NT2/D1 (cell line): ENCODE measurements at regions not wholly inside any gene's neighbourhood (a gene's known extent, or its start where the extent isn't known, plus 50 kb on each side); places are given as distances from the start of the nearest gene placed in this dataset.

Source experiments
- DNase-seq: peaks from one replicate; pipeline ENCODE4 v3.0.0-alpha.2; 2011; ENCODE audit warnings: low read depth, low spot score
- H3K27me3 ChIP-seq: 2 replicates; pipeline ENCODE4 v1.6.0; 2011; ENCODE audit warnings: mild to moderate bottlenecking; ENCODE audit not compliant: insufficient read length, insufficient read depth
- H3K36me3 ChIP-seq: 2 replicates; pipeline ENCODE4 v1.6.1; 2011; ENCODE audit warnings: mild to moderate bottlenecking, low read length, mixed read lengths; ENCODE audit not compliant: insufficient read depth, insufficient read length
- H3K4me1 ChIP-seq: 2 replicates; pipeline ENCODE4 v1.5.1; 2011; ENCODE audit not compliant: insufficient read depth, insufficient read length
- H3K4me3 ChIP-seq: 2 replicates; pipeline ENCODE4 v1.5.1; 2011; ENCODE audit warnings: low read depth; ENCODE audit not compliant: insufficient read length
- H3K9ac ChIP-seq: 2 replicates; pipeline ENCODE4 v1.6.0; 2011; ENCODE audit warnings: low read depth; ENCODE audit not compliant: insufficient read length
- H3K9me3 ChIP-seq: 2 replicates; pipeline ENCODE4 v1.5.1; 2011; ENCODE audit warnings: mild to moderate bottlenecking, low read length; ENCODE audit not compliant: insufficient read depth
- SUZ12 ChIP-seq: IDR thresholded peaks from 2 replicates; pipeline ENCODE4 v1.6.1; 2011; ENCODE audit not compliant: insufficient read length, insufficient read depth; ENCODE audit errors: extremely low read depth
- YY1 ChIP-seq: IDR thresholded peaks from 2 replicates; pipeline ENCODE4 v1.6.1; 2011; ENCODE audit not compliant: insufficient read length, insufficient read depth
- ZNF274 ChIP-seq: IDR thresholded peaks from 2 replicates; pipeline ENCODE4 v1.6.1; 2011; ENCODE audit warnings: mild to moderate bottlenecking, low read depth, low read length

DNA sequence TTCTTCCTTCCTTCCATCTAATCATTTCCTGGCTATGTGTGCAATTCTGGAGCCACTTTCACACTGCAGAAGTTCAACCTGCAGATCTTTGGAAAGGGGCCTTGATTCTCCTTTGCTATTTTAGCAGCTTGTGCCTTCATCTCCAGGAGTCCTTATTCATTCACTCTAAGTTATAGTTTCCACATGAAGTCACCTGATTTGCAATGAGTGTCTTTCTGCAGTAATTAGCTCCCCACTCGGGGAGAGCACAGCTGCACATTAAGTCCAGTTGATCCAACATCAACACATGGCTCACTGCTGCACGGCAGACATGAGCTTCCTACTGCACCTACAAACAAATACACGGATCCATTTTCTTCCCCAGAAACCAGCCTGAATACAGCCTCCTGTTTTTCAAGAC is 323.1 kb upstream of the TNP1 start:
- H3K36me3 ChIP-seq: no peaks in the 10 kb centered on the region
- no peaks in the 10 kb centered on the region for H3K9me3 ChIP-seq
- DNase-seq: no peak
- TF ChIP-seq ZNF274 (no peak), SUZ12 (no peak), YY1 (no peak)
- H3K4me3 ChIP-seq: no peak overlapping the region
- no peaks in the 10 kb centered on the region for H3K4me1 ChIP-seq
- no peak overlapping the region for H3K9ac ChIP-seq
- no peaks in the 10 kb centered on the region for H3K27me3 ChIP-seq

DNA sequence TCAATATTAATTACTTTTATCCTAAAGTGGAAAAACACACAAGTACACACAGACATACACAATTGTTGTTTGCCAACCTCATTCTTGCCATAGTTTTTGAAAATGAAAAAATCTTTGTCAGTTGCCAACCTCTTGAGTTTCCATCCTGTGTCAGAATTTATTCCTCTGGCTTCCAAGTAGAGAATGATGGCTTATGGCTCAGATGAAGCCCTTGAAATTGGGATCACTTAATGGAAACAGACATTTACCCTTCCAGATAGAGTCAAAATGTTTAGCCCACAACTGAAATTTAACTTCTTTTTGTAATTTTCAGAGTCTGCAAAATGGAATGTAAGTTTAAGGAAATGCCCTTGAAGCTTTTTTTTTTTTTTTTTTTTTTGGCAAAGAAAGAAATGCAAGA is 321.6 kb upstream of the TNP1 start:
- Histone ChIP-seq H3K9ac (no peak overlapping the region), H3K4me1 (no peaks in the 10 kb centered on the region), H3K4me3 (no peak overlapping the region), H3K27me3 (no peaks in the 10 kb centered on the region), H3K36me3 (no peaks in the 10 kb centered on the region), H3K9me3 (peaks cover 4% of the 10 kb centered on the region; the same call in 1 of the 2 replicates)
- no peak for DNase-seq
- TF ChIP-seq SUZ12: no peak
- no peak for TF ChIP-seq ZNF274
- TF ChIP-seq YY1: no peak

DNA sequence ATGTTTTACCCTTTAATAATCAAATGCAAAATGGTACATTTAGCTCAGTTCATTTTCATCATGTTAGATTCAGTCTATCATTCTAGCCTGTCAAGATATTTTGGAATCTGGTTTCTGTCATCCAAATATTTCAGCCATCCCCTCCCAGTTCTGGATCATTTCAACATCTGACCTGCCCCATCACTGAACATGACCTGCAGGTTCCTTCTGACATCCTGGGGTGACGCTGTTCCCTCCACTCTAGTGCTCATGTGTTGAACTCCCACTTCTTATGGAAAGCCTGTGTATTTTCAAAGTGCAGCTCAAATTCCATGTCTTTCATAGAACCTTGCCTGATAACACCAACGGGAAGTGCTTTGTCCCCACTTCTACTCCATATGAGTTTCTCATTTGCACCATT is 320.0 kb upstream of the TNP1 start:
- Histone ChIP-seq H3K9me3 (peaks cover 16% of the 10 kb centered on the region), H3K4me3 (no peak overlapping the region), H3K27me3 (no peaks in the 10 kb centered on the region), H3K36me3 (no peaks in the 10 kb centered on the region), H3K9ac (no peak overlapping the region), H3K4me1 (no peaks in the 10 kb centered on the region)
- DNase-seq: no peak
- TF ChIP-seq YY1 (no peak), ZNF274 (no peak), SUZ12 (no peak)

DNA sequence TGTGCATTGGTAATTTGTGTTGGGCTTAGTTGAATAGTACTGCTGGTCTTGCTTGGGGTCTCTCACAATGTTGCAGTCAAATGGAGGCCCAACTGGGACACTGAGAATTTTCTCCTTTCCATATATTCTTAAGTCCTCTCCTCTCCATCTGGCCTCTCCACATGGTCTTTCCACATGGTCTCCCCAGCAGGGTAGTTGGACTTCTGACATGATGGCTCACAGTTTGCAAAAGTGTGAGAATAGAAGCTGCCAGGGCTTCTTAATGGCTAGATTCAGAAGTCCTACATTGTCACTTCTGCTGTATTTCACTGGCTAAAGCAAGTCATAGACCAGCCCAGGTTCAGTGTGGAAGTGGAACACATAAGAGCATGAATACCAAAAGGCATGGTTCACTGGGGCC is 318.5 kb upstream of the TNP1 start:
- DNase-seq: no peak
- Histone ChIP-seq H3K4me1 (no peaks in the 10 kb centered on the region), H3K9me3 (peaks cover 16% of the 10 kb centered on the region), H3K9ac (no peak overlapping the region), H3K36me3 (no peaks in the 10 kb centered on the region), H3K27me3 (no peaks in the 10 kb centered on the region), H3K4me3 (no peak overlapping the region)
- no peak for TF ChIP-seq SUZ12
- no peak for TF ChIP-seq YY1
- TF ChIP-seq ZNF274: no peak

DNA sequence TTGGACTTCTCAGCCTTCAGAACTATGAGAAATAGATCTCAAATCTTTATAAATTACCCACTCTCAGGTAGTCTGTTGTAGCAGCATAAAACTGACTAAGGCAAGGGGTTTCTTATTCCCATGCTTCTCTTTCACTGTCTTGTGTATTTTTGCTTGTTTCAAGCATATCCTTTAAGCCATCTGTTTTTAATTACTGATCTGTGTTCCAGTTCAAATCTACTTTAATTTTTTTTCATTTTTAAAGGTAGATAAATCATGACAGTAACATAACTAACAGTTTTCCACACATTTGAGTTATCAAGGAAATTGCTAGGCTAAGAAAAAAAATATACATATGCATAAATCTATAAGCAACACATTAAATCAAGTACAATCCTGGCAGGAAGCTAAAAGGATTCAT is 317.9 kb upstream of the TNP1 start:
- Histone ChIP-seq H3K9me3 (peaks cover 16% of the 10 kb centered on the region), H3K27me3 (no peaks in the 10 kb centered on the region), H3K9ac (no peak overlapping the region), H3K4me3 (no peak overlapping the region), H3K4me1 (no peaks in the 10 kb centered on the region), H3K36me3 (no peaks in the 10 kb centered on the region)
- DNase-seq: no peak
- no peak for TF ChIP-seq SUZ12
- no peak for TF ChIP-seq ZNF274
- no peak for TF ChIP-seq YY1

DNA sequence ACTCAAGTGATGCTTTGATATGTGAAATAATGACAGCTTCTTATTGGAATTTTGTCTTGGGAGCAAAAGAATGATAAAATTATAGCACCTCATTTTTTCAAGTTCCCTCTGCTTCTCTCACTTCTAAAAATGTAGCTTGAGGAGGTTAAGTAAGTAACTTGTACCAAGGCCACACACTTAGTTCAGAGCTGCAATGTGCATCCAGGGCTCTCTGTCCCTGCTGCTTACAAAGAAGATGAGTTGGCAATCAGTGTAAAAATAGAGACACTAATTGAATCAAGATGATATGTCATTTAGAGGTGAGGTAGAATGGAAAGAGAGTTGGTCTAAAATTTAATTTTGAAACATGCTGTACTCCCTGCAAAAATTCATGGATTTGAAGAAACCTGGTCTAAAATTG is 312.0 kb upstream of the TNP1 start:
- no peaks in the 10 kb centered on the region for H3K27me3 ChIP-seq
- no peaks in the 10 kb centered on the region for H3K36me3 ChIP-seq
- no peak overlapping the region for H3K4me3 ChIP-seq
- H3K9me3 ChIP-seq: peaks cover 16% of the 10 kb centered on the region
- DNase-seq: no peak
- TF ChIP-seq YY1 (no peak), ZNF274 (no peak), SUZ12 (no peak)
- no peak overlapping the region for H3K9ac ChIP-seq
- H3K4me1 ChIP-seq: no peaks in the 10 kb centered on the region

DNA sequence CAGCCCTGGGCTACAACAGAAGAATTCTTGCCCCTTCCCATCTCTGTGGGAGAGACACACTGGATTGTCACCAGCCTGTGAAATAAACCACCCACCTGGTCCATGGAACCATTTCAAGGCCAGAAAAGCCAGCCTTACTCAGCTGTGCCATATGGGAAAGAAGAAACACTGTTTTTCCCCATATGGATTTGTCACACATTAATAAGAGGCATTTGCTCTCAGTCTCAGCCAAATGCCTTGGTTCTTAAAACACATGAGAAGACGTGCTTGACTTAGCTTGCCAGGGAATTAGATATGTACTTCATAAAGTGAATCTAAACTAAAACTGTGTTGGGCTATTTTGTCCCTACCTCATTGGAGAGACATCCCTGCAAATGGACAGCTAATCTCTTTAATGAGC is 308.6 kb upstream of the TNP1 start:
- no peak for DNase-seq
- Histone ChIP-seq H3K4me3 (no peak overlapping the region), H3K4me1 (no peaks in the 10 kb centered on the region), H3K9me3 (no peaks in the 10 kb centered on the region), H3K9ac (no peak overlapping the region), H3K27me3 (no peaks in the 10 kb centered on the region), H3K36me3 (no peaks in the 10 kb centered on the region)
- TF ChIP-seq SUZ12: no peak
- TF ChIP-seq ZNF274: no peak
- TF ChIP-seq YY1: no peak

DNA sequence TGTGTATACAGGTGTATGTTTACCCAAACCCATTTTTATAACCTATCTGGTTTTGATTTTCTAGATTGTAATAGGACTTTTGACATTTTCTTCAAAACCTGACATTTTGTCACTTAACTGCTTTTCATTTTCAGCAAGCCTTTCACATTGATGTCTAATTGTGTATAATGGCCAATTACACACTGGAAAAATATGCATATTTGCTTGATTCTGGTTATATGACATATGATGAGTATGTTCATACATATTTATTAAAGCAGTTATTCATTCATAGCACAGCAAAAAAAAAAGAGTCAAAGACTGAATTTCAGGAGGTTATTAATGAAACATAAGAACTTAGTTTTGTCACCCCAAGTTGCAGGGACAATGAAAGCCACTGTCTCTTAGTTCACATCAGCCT is 307.7 kb upstream of the TNP1 start:
- no peaks in the 10 kb centered on the region for H3K36me3 ChIP-seq
- no peaks in the 10 kb centered on the region for H3K4me1 ChIP-seq
- H3K9me3 ChIP-seq: no peaks in the 10 kb centered on the region
- H3K4me3 ChIP-seq: no peak overlapping the region
- no peaks in the 10 kb centered on the region for H3K27me3 ChIP-seq
- H3K9ac ChIP-seq: no peak overlapping the region
- no peak for DNase-seq
- TF ChIP-seq YY1 (no peak), SUZ12 (no peak), ZNF274 (no peak)
